ENCODE measurements at regions not wholly inside any gene's neighbourhood (a gene's known extent, or its start where the extent isn't known, plus 50 kb on each side); places are given as distances from the start of the nearest gene placed in this dataset.

DNA sequence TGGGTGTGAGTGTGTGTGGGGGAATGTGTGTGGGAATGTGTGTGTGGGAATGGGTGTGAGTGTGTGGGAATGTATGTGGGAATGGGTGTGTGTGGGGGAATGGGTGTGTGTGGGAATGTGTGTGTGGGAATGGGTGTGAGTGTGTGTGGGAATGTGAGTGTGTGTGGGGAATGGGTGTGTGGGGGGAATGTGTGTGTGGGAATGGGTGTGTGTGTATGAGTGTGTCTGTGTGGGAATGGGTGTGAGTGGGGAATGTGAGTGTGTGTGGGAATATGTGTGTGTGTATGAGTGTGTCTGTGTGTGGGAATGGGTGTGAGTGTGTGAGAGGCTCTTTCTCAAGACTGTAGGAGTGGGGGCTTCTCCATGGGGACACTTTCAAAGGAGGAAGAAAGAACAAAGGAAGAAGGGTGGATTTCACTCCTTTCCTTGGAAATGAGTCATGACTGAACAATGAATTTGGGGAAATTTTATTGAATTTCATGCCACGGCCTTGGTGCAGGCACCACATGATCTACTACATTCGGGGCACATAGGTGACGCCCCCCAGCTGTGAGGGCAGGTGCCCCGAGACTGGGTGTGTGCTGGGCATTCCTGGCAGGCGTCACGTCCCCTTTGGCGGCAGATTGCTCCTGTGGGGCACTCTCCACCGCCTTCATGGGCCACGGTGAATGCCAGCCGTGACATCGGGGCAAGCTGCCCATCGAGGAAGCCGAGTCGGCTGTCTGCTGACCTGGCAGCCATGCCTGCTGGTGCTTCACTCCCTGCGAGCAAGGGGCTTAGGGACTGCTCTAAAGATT lies 88.8 kb upstream of the INSIG1 start:
- DNase-seq (ENCODE audit: low read depth, low spot score): no peak
- CTCF ChIA-PET: no interaction called here
- TF ChIP-seq, protein P1, sequence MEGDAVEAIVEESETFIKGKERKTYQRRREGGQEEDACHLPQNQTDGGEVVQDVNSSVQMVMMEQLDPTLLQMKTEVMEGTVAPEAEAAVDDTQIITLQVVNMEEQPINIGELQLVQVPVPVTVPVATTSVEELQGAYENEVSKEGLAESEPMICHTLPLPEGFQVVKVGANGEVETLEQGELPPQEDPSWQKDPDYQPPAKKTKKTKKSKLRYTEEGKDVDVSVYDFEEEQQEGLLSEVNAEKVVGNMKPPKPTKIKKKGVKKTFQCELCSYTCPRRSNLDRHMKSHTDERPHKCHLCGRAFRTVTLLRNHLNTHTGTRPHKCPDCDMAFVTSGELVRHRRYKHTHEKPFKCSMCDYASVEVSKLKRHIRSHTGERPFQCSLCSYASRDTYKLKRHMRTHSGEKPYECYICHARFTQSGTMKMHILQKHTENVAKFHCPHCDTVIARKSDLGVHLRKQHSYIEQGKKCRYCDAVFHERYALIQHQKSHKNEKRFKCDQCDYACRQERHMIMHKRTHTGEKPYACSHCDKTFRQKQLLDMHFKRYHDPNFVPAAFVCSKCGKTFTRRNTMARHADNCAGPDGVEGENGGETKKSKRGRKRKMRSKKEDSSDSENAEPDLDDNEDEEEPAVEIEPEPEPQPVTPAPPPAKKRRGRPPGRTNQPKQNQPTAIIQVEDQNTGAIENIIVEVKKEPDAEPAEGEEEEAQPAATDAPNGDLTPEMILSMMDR (IDR thresholded peaks at IDR 0.05; ENCODE audit: insufficient read depth, low read length, missing control alignments): no peak
- POLR2A ChIA-PET: no interaction called here
- no peak overlapping the region for H3K4me3 ChIP-seq (ENCODE audit: low read depth, low read length)

DNA sequence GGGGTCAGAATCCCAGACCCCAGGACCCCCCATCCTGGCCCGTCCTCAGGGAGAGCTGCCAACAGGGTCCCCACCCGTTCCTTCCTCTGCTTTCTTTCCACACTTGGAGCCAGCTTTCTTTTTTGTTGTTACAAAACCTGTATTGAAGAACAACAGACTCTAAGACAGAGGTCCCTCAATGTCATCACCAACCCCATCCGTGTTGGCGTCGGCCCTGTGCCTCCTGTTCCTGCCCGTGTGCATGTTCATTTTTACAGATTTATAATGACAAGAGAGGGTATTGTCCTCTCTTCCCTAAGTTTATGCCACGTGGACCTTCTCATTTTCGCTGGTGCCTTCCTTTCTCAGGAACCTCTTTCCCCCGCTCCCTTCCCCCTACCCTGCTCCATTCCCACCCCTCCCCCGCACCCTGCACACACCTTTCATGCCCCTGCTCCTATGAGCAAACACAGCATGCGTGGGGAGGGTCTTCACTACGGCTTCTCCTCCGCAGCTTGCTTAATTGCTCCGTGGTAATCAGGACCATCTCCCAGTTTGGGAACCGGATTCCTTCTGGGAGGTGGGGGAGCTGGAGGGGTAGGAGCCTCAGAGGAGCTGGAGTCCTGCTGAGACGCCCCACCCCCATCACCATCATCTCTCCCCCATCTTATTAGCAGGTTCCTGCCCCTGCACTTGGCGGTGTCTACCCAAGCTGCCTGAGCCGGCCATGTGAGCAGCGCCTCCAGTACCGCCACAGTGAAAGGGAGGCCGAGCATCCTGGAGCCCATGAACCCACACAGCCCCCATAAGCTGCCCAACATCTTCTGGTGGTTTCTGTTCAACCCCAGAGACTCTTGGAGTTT lies 88.0 kb upstream of the INSIG1 start:
- ChIA-PET CTCF (no interaction called here), POLR2A (no interaction called here)
- TF ChIP-seq, protein P1 (IDR thresholded peaks at IDR 0.05; ENCODE audit: insufficient read depth, low read length, missing control alignments): no peak
- no peak for DNase-seq (ENCODE audit: low read depth, low spot score)
- H3K4me3 ChIP-seq (ENCODE audit: low read depth, low read length): no peak overlapping the region

DNA sequence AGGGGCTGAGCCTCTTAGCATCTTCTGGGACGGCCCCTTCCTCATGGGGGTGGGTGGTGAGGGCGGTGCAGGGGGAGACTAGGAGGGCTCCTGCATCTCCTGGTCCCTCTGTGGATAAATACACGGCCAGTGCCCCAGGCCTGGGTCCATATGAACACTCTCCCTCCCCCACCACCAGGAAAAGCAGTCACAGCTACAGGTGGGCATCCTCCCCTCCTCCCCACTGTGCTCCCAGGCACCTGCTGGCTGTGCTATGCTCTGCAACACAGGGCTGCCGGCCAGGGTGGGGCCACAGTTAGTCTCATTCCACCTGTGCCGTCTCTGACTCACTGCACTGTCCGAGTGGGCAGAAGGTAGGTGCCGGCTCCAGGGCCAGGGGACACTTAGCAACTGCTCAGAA lies 87.3 kb upstream of the INSIG1 start:
- DNase-seq (ENCODE audit: low read depth, low spot score): no peak
- TF ChIP-seq, protein P1 (IDR thresholded peaks at IDR 0.05; ENCODE audit: insufficient read depth, low read length, missing control alignments): no peak
- ChIA-PET POLR2A (no interaction called here), CTCF (no interaction called here)
- no peak overlapping the region for H3K4me3 ChIP-seq (ENCODE audit: low read depth, low read length)

DNA sequence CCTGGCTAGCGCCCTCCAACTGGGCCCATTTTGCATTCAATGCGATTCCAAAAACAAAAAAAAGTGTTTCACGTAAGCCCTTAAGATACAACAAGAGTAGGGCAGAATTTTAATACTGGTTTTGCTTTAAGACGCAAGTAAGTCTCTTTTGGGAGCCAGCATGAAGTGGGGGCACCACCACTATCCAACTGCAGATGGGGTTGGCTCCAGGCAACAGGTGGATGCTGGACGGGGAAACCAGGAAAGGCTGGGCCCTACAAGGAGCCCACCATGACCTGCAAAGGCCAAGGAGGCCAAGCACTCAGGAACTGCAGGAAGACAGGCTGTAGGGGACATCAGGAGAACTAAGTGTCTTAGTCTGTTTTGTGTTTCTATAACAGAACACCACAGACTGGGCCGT lies 86.5 kb upstream of the INSIG1 start:
- DNase-seq (ENCODE audit: low read depth, low spot score): no peak
- ChIA-PET CTCF (interaction anchor here (1.7 kb wide), 1 partner anchor 22 kb away, joined by 5 read pairs; no protein-coding TSS in a partner anchor), POLR2A (no interaction called here)
- TF ChIP-seq, protein P1 (IDR thresholded peaks at IDR 0.05; ENCODE audit: insufficient read depth, low read length, missing control alignments): no peak
- no peak overlapping the region for H3K4me3 ChIP-seq (ENCODE audit: low read depth, low read length)

DNA sequence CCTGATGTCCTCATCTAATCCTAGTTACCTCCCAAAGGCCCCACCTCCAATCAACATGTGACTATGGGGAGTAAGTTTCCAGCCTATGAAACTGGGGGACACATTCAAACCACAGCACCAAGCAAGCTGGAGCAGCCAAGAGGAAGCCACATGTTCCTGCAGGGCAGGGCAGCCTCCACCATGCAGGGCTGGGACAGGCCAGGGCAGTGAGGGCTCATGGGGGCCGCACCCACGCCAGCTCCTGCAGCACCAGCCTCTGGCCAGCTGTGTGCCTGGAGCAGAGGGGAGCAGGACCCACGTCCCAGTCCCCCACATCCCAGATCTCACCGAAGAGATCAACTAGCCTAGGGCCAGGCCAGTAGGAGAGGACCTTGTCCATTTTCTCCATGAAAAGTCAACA lies 85.9 kb upstream of the INSIG1 start:
- H3K4me3 ChIP-seq (ENCODE audit: low read depth, low read length): no peak overlapping the region
- ChIA-PET CTCF (interaction anchor here (1.2 to 1.7 kb wide), 2 partner anchors 16 to 22 kb away, joined by 3 to 5 read pairs; no protein-coding TSS in a partner anchor), POLR2A (interaction anchor here (1.0 kb wide), 1 partner anchor 11 kb away, joined by 3 read pairs; no protein-coding TSS in a partner anchor)
- TF ChIP-seq, protein P1 (IDR thresholded peaks at IDR 0.05; ENCODE audit: insufficient read depth, low read length, missing control alignments): no peak
- no peak for DNase-seq (ENCODE audit: low read depth, low spot score)

Data from AG04449 (cell line).